ENCODE measurements at regions not wholly inside any gene's neighbourhood (a gene's known extent, or its start where the extent isn't known, plus 50 kb on each side); places are given as distances from the start of the nearest gene placed in this dataset.

DNA sequence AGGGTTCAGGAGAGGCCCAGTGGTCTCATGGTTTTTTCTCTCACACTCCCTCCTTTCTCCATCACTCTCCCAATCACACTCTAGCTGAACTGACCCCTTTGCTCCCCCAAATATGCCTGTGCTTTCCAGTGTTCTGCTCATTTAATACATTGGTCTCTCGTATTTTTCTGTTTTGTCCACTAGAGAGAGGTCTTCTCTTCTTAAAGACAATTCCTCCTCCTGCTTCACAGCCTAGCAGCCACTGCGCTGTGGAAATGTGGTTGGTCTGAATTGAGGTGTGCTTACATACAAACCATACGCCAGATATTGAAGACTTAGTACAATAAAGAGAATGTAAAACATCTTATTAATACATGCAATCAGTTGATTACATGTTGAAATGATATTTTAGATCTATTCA is 60.6 kb upstream of the XCR1 start:
- DNase-seq = peak; percentile 1

DNA sequence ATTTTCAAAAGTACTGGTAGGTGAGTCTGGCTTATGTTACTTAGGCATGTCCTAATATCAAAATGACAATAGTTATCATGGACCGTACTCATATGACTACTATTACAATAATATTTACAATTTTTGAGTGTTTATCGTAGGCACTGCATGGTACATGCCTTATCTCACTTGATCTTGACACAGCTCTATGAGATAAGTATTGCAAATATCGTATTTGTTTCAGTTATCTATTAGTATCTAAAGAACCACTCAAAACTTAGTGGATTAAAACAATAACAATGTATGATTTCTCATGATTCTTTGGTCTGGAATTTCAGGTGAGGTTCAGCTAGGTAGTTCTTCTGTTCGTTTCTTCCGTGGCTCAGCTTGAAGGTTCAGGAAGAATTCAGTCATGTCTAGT is 59.7 kb upstream of the XCR1 start:
- DNase-seq = no peak

DNA sequence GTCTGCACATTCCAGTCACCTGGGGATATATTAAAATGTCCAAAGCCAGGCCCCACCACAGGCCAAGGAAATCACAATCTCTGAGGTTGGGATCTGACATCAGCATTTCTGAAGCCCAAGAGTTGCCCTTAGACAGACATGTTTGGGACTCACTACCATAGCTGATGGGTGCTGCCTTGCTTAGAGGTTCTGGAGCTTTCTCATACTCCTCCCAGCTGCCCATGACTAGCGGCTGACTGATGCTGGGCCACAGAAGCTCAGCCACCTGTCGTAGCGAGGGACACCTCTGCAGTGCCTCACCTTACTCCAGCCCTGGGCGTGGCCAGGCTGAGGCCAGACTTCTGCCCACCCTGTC is 58.8 kb upstream of the XCR1 start:
- DNase-seq = no peak

DNA sequence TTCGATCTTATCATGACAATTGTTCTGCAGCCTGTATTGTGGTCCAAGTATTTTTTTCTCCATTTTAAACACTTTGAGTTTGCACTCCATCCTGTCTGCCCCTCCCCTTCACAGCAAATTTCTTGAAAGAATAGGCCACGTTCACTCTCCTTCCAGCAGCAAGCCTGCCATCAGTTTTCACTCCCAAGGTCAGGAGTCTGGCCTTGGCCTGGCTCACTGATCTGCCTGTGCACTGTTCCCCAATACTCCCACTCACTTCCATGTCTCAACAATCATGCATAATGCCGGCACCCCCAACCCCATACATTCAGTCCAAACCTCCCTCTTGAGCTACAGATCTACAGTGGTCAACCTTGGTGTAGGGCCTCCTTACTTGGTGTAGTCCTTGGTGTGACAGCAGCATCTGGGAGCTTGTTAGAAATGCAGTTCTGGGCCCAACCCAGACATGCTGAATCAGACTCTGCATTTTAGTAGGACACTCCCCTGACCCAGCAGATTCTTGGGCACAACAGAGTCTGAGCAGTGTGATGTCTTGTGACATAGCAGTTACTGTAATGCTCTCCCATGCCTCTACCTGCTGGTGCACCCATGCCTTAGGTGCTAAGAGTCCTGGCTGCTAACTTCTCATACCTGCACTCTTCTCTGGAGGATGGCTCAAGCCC is 58.3 kb upstream of the XCR1 start:
- DNase-seq = no peak

DNA sequence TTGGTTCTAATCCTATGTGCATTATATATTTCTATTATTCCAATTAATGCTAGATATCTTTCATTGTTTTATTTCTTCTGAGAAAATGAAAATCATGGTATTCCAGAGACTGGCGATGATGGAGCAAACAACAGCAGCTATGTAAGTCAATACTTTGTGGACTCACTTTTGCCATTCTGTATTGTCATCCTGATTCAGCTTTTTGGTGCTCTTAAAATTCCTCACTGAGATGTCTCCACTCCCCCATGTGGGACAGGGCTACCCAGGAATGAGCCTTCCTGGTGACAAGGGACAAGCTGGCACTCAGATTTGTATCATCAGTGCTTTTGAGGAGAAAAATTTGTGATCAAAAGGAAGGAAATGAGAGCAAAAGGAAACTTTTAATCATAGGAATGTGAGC is 56.7 kb upstream of the XCR1 start:
- DNase-seq = no peak

DNA sequence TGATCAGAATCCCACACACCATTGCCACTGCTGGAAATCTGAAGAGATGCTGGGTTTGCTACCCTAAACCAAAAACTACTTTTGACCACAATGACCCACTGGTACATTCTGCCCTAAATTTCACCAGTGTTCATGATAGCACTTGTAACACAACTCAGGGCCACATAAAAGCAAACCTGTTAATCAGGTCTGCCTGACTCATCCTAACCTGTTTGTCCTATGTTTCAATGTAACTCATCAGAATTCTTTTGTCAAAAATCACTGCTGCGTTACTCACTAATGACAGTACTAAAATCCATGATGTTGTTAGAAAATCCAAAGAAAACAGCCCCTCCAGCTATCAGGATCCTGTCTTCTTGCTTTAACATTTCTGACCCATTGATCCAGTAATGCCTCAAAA is 55.6 kb upstream of the XCR1 start:
- no peak for DNase-seq

DNA sequence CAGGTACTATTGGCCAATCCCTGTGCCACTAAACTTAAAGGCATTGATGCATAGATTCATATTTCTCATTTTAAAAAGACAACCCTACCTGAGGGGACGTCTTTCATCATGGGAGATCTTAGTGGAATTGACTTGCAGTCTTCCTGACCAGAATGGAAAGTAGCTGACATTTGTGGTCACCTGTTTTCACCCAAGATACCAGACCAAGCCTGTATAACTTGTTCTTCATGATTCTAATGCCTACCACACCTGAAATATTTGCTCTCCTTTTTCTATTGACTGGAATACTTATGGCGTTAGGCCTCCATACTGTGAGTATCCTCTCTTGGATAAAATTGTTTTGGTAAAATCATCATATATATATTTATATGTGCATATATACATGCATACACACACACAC is 54.7 kb upstream of the XCR1 start:
- no peak for DNase-seq

DNA sequence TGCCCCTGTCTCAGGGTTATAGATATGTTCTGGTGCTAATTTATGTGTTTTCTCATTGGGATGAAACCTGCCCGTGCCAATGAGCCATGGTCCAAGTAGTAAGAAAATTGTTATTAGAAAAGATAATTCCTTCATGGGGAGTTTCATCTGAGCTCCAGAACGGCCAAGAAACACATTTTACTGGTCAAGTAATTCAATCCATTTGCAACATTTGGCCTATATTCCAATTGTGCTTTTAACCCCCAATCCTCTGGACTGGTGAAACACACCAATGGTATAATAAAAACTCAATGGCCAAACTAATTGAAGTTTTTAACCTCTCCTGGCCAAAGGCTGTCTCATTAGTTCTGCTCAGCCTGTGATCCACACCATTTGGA is 53.7 kb upstream of the XCR1 start:
- no peak for DNase-seq

DNA sequence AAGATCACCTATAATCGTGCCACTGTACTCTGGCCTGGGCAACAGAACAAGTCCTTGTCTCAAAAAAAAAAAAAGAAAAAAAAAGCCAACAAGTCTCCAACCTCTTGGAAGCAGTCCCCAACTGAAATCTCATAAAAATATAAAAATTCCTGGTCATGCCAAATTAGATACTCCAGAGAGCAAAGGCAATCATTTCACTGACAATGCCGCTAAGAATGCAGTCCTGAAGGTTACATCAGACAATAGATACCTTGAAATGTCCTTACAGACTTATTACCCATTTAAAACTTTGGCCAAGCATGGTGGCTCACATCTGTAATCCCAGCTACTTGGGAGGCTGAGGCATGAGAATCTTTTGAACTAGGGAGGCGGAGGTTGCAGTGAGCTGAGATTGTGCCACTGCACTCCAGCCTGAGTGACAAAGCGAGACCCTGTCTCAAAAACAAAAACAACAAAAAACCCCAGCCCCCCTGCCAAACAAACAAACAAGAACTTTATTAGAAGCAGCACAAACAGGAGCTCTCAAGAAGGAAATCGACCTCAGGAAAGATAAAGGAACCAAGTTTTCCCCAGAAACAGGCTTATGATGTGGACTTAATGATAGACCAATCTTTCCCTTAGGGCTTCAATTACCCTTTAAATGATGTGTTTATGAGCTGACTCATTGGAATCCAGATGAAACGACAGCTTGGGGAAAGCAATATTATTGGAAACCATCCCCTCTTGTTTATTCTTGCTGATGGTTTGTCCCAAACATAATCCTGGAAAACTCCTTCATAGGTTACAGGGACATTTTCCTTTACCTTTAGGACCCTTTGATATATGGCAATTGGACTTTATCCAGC is 53.1 kb upstream of the XCR1 start:
- no peak for DNase-seq

DNA sequence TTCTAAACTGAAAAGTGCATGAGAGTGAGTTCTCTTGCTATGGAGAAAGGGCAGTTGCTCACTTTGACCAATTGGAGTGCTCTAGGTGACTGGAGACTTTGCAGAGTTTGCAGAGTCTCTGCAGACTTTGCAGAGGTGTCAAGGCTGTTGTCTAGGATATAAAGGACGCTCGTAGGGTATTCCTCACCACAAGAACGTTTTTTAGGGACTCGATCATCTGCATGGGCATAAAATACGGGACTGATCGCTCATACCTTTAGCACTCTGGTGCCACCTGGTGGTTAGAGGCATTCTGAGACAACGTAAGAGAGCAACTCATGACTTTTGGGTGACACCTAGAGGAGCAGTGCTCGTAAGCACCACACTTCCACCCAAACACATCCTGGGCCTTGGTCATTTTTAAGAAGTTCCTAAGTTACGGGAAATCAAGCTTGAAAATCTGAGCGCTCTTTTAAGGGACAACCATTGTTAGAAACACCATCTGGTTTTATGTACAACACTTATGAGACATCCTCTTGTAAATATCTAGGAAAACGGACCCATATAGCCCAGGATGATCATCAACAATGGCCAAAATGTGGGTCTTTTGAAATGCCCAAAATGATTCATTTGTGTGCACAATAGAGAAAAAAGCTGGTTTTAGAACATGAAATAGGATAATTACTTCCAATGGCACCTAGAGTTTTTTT is 51.6 kb upstream of the XCR1 start:
- peak; percentile 77 for DNase-seq

All from NCI-H1092 treated with DMSO at 0.1 percent for 48 hours (cell line).